Testis (tissue), 2 donors: ENCODE measurements at regions not wholly inside any gene's neighbourhood (a gene's known extent, or its start where the extent isn't known, plus 50 kb on each side); places are given as distances from the start of the nearest gene placed in this dataset.

Experiments used
- DNase-seq: peaks from one replicate; pipeline ENCODE4 v3.0.0-alpha.2; 2019
- H3K27ac ChIP-seq, 2 donors: fragments of 200-600 bp; sonication (generic); one replicate each; pipeline ENCODE4 v1.5.1; 2019
- H3K27me3 ChIP-seq: fragments of 200-600 bp; sonication (generic); one replicate; pipeline ENCODE4 v1.5.1; 2019
- H3K36me3 ChIP-seq: fragments of 200-600 bp; sonication (generic); one replicate; pipeline ENCODE4 v1.5.1; 2017; ENCODE audit warnings: low read depth; ENCODE audit errors: missing control alignments
- H3K4me1 ChIP-seq: fragments of 200-600 bp; sonication (generic); one replicate; pipeline ENCODE4 v1.5.1; 2019
- H3K4me3 ChIP-seq, 2 donors: fragments of 200-600 bp; sonication (generic); one replicate each; pipeline ENCODE4 v1.5.1; 2017 to 2019
- H3K9me3 ChIP-seq: fragments of 200-600 bp; sonication (generic); one replicate; pipeline ENCODE4 v1.5.1; 2017
- POLR2A ChIP-seq: fragments of 450-650 bp; IDR thresholded peaks from one replicate; pipeline ENCODE4 v1.6.1; 2017; ENCODE audit warnings: antibody characterized with exemption, mild to moderate bottlenecking, moderate library complexity
- WGBS, 2 donors: methylation state at CpG; one replicate each; pipeline ENCODE4 v1.1.5; 2018; 5-methylcytosine and 5-hydroxymethylcytosine counted together
- intact Hi-C: fragments of 100-400 bp; cut with DNase I; formaldehyde crosslinking; loops from one replicate; pipeline ENCODE4 v1.15.1; 2023; ENCODE audit warnings: low total_unique reads
- TF ChIP-seq, protein P1 (sequence below), 3 experiments: fragments of 450-650 bp in 2 of 3; fragments of 200-600 bp in 1 of 3; sonication (generic) in 1 of 3; IDR thresholded peaks; one replicate each; pipeline ENCODE4 v1.5.1; 2016 to 2019; ENCODE audit warnings: antibody characterized with exemption in 3 of 3, mild to moderate bottlenecking in 2 of 3, moderate library complexity in 1 of 3

DNA sequence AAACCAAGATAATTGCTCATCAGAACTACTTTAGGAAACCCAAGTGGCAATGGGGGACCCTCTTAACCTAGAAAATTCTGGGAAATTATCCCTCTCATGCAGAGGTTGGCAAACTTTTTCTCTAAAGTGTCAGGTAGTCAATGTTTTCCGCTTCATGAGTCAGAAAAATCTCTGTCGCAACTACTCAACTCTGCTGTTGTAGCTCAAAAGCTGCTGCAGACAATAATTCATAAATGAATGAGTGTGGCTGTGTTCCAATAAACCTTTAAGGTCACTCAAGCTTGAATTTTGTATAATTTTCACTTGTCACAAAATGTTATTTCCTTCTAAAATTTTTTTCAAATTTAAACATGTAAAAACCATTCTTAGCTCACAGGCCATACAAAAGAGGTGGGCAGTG lies 193.4 kb upstream of the MID1 start:
- Histone ChIP-seq H3K27ac (no peak overlapping the region), H3K4me3 (no peak overlapping the region), H3K27me3 (no peaks in the 10 kb centered on the region), H3K36me3 (no peaks in the 10 kb centered on the region), H3K4me1 (no peaks in the 10 kb centered on the region), H3K9me3 (no peaks in the 10 kb centered on the region)
- 100% methylated on average over 2 of the region's 2 CpGs for WGBS, 2 donors
- DNase-seq, result no peak
- no peak for TF ChIP-seq POLR2A
- TF ChIP-seq, protein P1, sequence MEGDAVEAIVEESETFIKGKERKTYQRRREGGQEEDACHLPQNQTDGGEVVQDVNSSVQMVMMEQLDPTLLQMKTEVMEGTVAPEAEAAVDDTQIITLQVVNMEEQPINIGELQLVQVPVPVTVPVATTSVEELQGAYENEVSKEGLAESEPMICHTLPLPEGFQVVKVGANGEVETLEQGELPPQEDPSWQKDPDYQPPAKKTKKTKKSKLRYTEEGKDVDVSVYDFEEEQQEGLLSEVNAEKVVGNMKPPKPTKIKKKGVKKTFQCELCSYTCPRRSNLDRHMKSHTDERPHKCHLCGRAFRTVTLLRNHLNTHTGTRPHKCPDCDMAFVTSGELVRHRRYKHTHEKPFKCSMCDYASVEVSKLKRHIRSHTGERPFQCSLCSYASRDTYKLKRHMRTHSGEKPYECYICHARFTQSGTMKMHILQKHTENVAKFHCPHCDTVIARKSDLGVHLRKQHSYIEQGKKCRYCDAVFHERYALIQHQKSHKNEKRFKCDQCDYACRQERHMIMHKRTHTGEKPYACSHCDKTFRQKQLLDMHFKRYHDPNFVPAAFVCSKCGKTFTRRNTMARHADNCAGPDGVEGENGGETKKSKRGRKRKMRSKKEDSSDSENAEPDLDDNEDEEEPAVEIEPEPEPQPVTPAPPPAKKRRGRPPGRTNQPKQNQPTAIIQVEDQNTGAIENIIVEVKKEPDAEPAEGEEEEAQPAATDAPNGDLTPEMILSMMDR (IDR thresholded peaks at IDR 0.05), result no peak
- intact Hi-C loops, result no loop called here

DNA sequence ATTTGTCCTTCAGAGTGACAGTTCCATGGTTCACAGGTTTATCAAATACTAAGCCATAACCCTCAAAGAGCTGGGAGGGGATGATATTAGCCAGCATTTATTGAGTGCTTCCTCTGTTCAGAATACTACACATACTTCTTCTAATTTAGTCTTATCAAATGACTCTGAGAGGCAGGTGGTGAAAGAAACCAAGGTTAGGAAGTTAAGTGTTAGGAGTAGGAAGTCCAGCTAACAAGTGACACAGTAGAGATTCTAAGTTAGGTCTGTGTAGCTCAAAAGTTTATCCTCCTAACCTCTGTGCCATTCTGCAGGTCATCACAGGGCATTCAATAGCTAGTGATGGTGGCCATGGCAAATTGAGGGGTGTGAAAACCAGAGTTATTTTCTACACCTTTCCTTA lies 198.3 kb upstream of the MID1 start:
- H3K4me1 ChIP-seq, result no peaks in the 10 kb centered on the region
- H3K36me3 ChIP-seq, result no peaks in the 10 kb centered on the region
- no peak overlapping the region for H3K27ac ChIP-seq

DNA sequence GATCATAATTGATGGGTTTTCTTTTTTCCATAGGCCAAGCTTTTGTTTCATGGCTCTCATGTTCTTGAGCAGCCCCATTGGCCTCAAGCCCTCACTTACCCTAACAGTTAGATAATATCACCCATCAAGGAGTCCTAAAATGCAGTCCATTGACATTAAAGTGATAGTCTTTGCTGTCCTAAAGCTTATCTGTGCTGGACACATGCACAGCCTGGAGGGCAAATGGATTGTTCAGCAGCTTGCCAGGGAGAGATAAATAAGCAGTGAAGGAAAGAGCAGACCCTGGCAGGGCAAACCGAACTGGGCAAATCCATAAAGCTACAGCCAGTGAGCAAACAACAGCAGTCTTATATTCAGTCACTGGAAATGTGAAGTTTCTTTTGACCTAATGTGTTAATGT lies 199.6 kb upstream of the MID1 start:
- Histone ChIP-seq H3K27ac (no peak overlapping the region), H3K27me3 (no peaks in the 10 kb centered on the region), H3K4me3 (no peak overlapping the region), H3K36me3 (no peaks in the 10 kb centered on the region), H3K9me3 (no peaks in the 10 kb centered on the region), H3K4me1 (no peaks in the 10 kb centered on the region)
- no peak for DNase-seq
- intact Hi-C loops, result no loop called here
- TF ChIP-seq, protein P1 (IDR thresholded peaks at IDR 0.05), result no peak
- TF ChIP-seq POLR2A, result no peak
- 70 to 77% methylated on average over 1 of the region's 1 CpG for WGBS, 2 donors

More for the DNA sequence above, 198.3 kb upstream of the MID1 start:
- TF ChIP-seq POLR2A, result no peak
- TF ChIP-seq, protein P1 (IDR thresholded peaks at IDR 0.05), result no peak
- Histone ChIP-seq H3K9me3 (no peaks in the 10 kb centered on the region), H3K4me3 (no peak overlapping the region), H3K27me3 (no peaks in the 10 kb centered on the region)
- DNase-seq, result no peak
- intact Hi-C loops, result no loop called here

DNA sequence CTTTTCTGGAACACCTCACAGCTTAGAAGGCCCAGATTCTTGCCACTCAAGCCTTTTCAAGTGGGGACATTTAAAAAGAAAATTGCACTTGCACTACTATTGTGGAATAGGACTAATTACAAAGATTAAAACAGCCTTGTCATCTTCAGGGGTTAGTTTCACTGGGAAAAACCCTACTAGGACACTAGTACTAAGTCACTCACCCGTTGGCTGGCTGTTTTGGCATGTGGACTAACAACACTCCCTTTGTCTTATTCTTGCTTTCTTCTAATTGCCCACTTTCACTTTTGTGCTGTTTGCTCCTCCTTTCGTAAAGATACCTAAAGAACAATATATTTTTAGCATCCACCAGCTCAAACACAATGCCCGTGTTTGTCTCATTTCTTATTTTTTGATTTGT lies 200.9 kb upstream of the MID1 start:
- 59 to 73% methylated on average over 3 of the region's 3 CpGs for WGBS, 2 donors
- H3K27me3 ChIP-seq, result no peaks in the 10 kb centered on the region
- TF ChIP-seq, protein P1 (IDR thresholded peaks at IDR 0.05), result no peak
- TF ChIP-seq POLR2A, result no peak
- no peaks in the 10 kb centered on the region for H3K36me3 ChIP-seq
- intact Hi-C loops, result no loop called here
- H3K4me1 ChIP-seq, result no peaks in the 10 kb centered on the region
- no peak overlapping the region for H3K4me3 ChIP-seq
- H3K27ac ChIP-seq, result no peak overlapping the region
- no peak for DNase-seq
- H3K9me3 ChIP-seq, result no peaks in the 10 kb centered on the region

DNA sequence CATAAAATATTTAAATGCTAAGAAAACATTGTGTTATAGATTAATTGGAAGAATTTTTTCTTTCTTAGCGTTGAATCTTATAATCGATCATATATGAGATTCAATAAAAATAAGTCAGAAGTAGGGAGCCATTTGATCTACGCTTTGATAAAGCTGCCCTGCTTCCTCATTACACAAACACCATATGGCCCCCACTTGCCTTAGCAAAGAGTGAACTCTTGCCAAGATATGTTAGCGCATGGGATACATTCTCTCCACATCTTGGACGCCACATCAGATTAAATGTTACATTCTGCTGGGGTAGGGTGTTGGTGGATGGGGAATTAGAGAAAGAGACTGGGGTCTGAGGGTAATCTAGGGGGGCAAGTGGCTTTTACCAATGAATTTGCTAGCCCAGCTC lies 207.7 kb upstream of the MID1 start:
- no peaks in the 10 kb centered on the region for H3K27me3 ChIP-seq
- no peaks in the 10 kb centered on the region for H3K9me3 ChIP-seq
- H3K27ac ChIP-seq, result no peak overlapping the region
- intact Hi-C loops, result no loop called here
- no peak overlapping the region for H3K4me3 ChIP-seq
- WGBS, 2 donors, result 90 to 91% methylated on average over 5 of the region's 5 CpGs
- no peaks in the 10 kb centered on the region for H3K4me1 ChIP-seq
- TF ChIP-seq POLR2A, result no peak
- TF ChIP-seq, protein P1 (IDR thresholded peaks at IDR 0.05), result no peak
- DNase-seq, result no peak
- no peaks in the 10 kb centered on the region for H3K36me3 ChIP-seq
